Fibroblast of villous mesenchyme (primary cell): ENCODE measurements at regions not wholly inside any gene's neighbourhood (a gene's known extent, or its start where the extent isn't known, plus 50 kb on each side); places are given as distances from the start of the nearest gene placed in this dataset.
"Not testable (repeated sequence)": the region's sequence is repeated elsewhere in the genome, so short reads cannot be mapped to it uniquely, and the experiment has no call there.

ENCODE experiments used
- DNase-seq: peaks from one replicate; pipeline ENCODE4 v3.0.0-alpha.2; 2010; ENCODE audit warnings: low read depth
- H3K4me3 ChIP-seq: 2 replicates; pipeline ENCODE4 v1.5.1; 2011; ENCODE audit warnings: low read depth, mild to moderate bottlenecking, low read length
- CTCF ChIP-seq: IDR thresholded peaks from 2 replicates; pipeline ENCODE4 v1.5.1; 2012; ENCODE audit warnings: low read depth, mild to moderate bottlenecking, low read length; ENCODE audit not compliant: insufficient read depth

DNA sequence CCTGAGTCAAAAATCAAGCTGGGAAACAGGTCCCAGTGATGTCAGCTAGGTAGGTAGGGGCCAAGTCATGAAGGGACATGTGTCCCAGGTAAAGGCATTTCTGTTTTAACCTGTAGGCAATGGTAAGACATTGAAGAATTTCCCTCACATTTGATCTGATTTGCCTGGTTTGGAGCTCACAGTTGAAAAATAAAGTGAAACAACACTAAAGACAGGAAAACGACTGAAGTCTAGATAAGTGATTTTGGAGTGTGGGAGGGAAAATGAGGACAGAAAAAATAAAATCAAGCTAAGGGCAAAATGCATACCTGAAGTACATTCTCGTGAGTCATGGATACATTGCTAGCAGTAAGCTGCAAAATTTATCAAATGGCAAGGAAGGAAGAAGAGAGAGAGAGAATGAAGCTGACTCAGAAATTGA, 169.9 kb downstream of the SKIDA1 start:
- no peak overlapping the region for H3K4me3 ChIP-seq
- DNase-seq: no peak
- no peak for TF ChIP-seq CTCF

DNA sequence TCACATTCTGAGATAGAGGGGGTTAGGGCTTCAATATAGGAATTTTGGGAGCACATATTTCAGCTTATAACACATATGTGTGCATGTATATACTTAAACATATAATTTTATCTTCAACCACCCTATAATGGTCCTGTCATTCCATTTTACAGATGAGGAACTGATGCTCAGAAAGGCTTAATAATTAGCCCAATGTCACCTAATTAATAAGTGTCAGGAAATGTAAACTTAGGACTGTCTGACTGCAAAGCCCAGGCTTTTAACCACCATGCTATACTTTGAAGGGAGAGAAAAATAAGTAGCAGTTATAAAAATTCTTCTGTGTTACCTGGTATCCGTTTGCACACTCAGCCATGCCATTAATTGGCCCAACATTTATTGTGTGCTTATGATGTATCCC, 172.6 kb downstream of the SKIDA1 start:
- no peak for DNase-seq
- TF ChIP-seq CTCF: no peak
- no peak overlapping the region for H3K4me3 ChIP-seq

DNA sequence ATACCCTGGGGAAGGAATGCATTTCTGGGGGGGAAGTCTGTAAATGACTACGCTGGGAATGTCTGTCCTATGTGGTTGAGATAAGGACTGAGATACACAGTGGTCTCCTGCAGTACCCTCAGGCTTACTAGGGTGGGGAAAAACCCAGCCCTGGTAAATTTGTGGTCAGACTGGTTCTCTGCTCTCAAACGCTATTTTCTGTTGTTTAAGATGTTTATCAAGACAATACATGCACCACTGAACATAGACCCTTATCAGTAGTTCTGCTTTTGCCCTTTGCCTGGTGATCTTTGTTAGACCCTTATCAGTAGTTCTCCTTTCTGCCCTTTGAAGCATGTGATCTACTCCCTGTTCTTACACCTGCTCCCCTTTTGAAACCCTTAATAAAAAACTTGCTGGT, 173.9 kb downstream of the SKIDA1 start:
- not testable (repeated sequence) for DNase-seq, H3K4me3 ChIP-seq

DNA sequence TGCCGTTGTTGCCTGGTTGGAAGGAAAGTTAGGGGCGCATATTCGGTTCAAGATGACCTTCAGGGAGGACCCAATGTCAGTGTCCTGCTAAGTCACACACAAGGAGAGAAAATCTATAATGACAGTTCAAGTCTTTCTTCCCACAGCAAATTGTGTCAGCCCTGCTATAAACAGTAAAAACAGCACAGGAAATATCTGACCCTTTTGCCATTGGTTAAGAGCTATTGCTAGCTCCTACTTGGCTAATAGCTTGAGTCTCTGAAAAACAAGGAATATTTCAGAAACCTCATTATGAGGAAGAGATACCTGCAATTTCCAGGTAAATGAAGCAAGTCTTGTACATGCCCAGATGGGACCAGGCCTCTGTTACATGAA, 175.6 kb downstream of the SKIDA1 start:
- H3K4me3 ChIP-seq: no peak overlapping the region
- no peak for DNase-seq
- TF ChIP-seq CTCF: no peak

DNA sequence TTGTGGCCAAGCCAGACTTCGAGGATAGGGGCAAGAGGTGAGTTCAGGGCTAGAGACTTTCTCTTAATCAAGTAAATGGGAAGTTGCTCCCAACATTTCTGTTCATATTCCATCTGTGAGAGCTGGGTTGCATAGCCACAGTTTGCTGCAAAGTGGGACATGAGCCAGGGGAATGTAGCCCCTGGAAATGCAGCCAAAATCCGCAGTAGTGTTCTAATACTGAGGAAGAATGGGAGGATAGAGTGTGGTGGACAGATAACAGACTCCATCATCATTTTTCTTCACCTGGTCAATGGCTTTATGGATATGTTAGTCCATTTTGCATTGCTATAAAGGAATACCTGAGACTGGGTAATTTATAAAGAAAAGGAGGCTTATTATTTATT, 177.7 kb downstream of the SKIDA1 start:
- H3K4me3 ChIP-seq: no peak overlapping the region
- no peak for TF ChIP-seq CTCF
- no peak for DNase-seq

GRCh38 chr10:21347043-21347784, 178.3 kb downstream of the SKIDA1 start:
- no peak for DNase-seq
- TF ChIP-seq CTCF: no peak
- no peak overlapping the region for H3K4me3 ChIP-seq

GRCh38 chr10:21343087-21343486, 182.4 kb downstream of the SKIDA1 start:
- no peak for TF ChIP-seq CTCF
- no peak overlapping the region for H3K4me3 ChIP-seq
- DNase-seq: no peak

DNA sequence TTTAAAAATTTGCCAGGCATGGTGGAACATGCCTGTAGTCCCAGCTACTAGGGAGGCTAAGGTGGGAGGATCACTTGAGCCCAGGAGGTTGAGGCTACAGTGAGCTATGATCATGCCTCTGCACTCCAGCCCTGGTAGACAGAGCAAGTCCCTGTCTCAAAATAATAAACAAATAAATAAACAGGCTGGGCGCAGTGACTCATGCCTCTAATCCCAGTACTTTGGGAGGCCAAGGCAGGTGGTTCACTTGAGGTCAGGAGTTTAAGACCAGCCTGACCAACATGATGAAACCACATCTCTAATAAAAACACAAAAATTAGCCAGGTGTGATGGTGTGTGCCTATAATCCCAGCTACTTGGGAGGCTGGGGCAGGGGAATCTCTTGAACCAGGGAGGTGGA, 183.0 kb downstream of the SKIDA1 start:
- DNase-seq, H3K4me3 ChIP-seq: not testable (repeated sequence)
